ENCODE measurements at regions not wholly inside any gene's neighbourhood (a gene's known extent, or its start where the extent isn't known, plus 50 kb on each side); places are given as distances from the start of the nearest gene placed in this dataset.

DNA sequence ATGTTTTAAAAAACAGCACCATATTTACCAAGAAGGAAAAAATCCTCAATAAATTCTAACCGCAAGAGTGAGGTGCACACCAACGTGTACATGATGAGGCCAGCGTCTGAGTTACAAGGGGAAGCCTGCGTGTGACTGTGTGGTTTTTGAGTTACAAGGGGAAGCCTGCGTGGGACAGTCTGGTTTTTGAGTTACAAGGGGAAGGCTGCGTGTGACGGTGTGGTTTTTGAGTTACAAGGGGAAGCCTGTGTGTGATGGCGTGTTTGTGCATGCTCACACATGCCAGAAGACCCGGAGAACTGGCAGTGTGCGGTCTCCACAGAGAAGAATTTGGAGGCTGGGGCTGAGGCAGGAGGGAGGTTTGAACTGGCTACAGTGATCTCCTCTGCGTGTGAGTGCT lies 1376.4 kb downstream of the TBC1D22A start:
- in situ Hi-C loops (cut with MboI; ENCODE audit: low sequenced_read_pairs): no loop called here
- H3K4me2 ChIP-seq (ENCODE audit: low read depth, low read length): no peak overlapping the region
- no peak overlapping the region for H2BK5ac ChIP-seq (ENCODE audit: low read depth, low read length, poor library complexity, severe bottlenecking)
- ChIA-PET POLR2A (ENCODE audit: unreplicated experiment) (no interaction called here), CTCF (no interaction called here)
- H2AK9ac ChIP-seq (replicated peaks; ENCODE audit: low read depth, low read length, poor library complexity): no peak overlapping the region
- no peak overlapping the region for H2AK5ac ChIP-seq (ENCODE audit: low read depth, low read length)
- H3K27ac ChIP-seq (ENCODE audit: insufficient read depth, low read length): no peak overlapping the region
- no peak overlapping the region for H4K8ac ChIP-seq (ENCODE audit: low read depth in 2 of 2, low read length in 2 of 2)
- no TSS peak for BruUV-seq (replicated peaks)
- H3K9ac ChIP-seq (ENCODE audit: low read depth, low read length): no peak overlapping the region
- intact Hi-C loops (cut with micrococcal nuclease): no loop called here
- H3K14ac ChIP-seq (replicated peaks; ENCODE audit: low read depth, low read length): no peak overlapping the region
- H3K23ac ChIP-seq (ENCODE audit: low read depth, low read length): no peak overlapping the region
- peaks cover 43% of the 10 kb centered on the region for H3K9me3 ChIP-seq (ENCODE audit: control insufficient read depth, insufficient read depth, low read length)
- H3K79me1 ChIP-seq (ENCODE audit: low read depth in 1 of 2, low read length in 2 of 2): no peaks in the 10 kb centered on the region
- WGBS, 2 experiments (ENCODE audit: extremely low coverage in 2 of 2, insufficient read length in 1 of 2): 30% methylated on average over 2 of the region's 11 CpGs; no CpG with 5 or more reads in 1 of the 2 experiments
- no peak overlapping the region for H2BK15ac ChIP-seq (ENCODE audit: low read depth, low read length)
- H4K5ac ChIP-seq (ENCODE audit: low read depth, low read length): no peak overlapping the region
- ATAC-seq (ENCODE audit: low read depth): no peak
- H2BK20ac ChIP-seq (ENCODE audit: low read depth, low read length): no peak overlapping the region
- no peak overlapping the region for H3K4me3 ChIP-seq (ENCODE audit: insufficient read depth, low read depth, low read length)
- DNase-seq: no peak
- no peak overlapping the region for H3K18ac ChIP-seq (ENCODE audit: low read depth, low read length)
- no peak overlapping the region for H3K4ac ChIP-seq (ENCODE audit: low read depth, low read length)
- no peaks in the 10 kb centered on the region for H3K4me1 ChIP-seq (ENCODE audit: control insufficient read depth, insufficient read depth, low read length)
- H4K91ac ChIP-seq (ENCODE audit: insufficient read depth, low read depth, low read length): no peak overlapping the region
- no peak overlapping the region for H3K56ac ChIP-seq (ENCODE audit: extremely low read depth, insufficient read depth, low read length)
- TF ChIP-seq POLR2A (IDR thresholded peaks at IDR 0.05; ENCODE audit: low read depth, low read length): no peak
- TF ChIP-seq CHD1 (IDR thresholded peaks at IDR 0.05; ENCODE audit: low read depth, low read length): no peak
- TF ChIP-seq, protein P1, sequence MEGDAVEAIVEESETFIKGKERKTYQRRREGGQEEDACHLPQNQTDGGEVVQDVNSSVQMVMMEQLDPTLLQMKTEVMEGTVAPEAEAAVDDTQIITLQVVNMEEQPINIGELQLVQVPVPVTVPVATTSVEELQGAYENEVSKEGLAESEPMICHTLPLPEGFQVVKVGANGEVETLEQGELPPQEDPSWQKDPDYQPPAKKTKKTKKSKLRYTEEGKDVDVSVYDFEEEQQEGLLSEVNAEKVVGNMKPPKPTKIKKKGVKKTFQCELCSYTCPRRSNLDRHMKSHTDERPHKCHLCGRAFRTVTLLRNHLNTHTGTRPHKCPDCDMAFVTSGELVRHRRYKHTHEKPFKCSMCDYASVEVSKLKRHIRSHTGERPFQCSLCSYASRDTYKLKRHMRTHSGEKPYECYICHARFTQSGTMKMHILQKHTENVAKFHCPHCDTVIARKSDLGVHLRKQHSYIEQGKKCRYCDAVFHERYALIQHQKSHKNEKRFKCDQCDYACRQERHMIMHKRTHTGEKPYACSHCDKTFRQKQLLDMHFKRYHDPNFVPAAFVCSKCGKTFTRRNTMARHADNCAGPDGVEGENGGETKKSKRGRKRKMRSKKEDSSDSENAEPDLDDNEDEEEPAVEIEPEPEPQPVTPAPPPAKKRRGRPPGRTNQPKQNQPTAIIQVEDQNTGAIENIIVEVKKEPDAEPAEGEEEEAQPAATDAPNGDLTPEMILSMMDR (conservative IDR thresholded peaks at IDR 0.05; ENCODE audit: low read depth, low read length): no peak
- no peak for TF ChIP-seq FOS (IDR thresholded peaks at IDR 0.05; ENCODE audit: low read depth, low read length)
- TF ChIP-seq RCOR1 (IDR thresholded peaks at IDR 0.05; ENCODE audit: insufficient replicate concordance, low read length): no peak
- TF ChIP-seq, protein P2, sequence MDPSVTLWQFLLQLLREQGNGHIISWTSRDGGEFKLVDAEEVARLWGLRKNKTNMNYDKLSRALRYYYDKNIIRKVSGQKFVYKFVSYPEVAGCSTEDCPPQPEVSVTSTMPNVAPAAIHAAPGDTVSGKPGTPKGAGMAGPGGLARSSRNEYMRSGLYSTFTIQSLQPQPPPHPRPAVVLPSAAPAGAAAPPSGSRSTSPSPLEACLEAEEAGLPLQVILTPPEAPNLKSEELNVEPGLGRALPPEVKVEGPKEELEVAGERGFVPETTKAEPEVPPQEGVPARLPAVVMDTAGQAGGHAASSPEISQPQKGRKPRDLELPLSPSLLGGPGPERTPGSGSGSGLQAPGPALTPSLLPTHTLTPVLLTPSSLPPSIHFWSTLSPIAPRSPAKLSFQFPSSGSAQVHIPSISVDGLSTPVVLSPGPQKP (IDR thresholded peaks at IDR 0.05; ENCODE audit: borderline replicate concordance, low read depth, low read length): no peak
- no peak for TF ChIP-seq MXI1 (IDR thresholded peaks at IDR 0.05; ENCODE audit: borderline replicate concordance, low read depth, low read length)
- TF ChIP-seq RFX5 (IDR thresholded peaks at IDR 0.05; ENCODE audit: low read depth, low read length): no peak
- TF ChIP-seq CEBPB (IDR thresholded peaks at IDR 0.05; ENCODE audit: low read depth, low read length): no peak
- dilution Hi-C loops (cut with HindIII; ENCODE audit: low sequenced_read_pairs, unreplicated experiment): no loop called here
- H2BK120ac ChIP-seq (ENCODE audit: low read depth, low read length): no peak overlapping the region
- no peaks in the 10 kb centered on the region for H4K20me1 ChIP-seq (ENCODE audit: insufficient read depth, low read length)
- no peaks in the 10 kb centered on the region for H3K36me3 ChIP-seq (ENCODE audit: control insufficient read depth, insufficient read depth, low read length)
- no peaks in the 10 kb centered on the region for H3K9me1 ChIP-seq (ENCODE audit: insufficient read depth, low read length)
- H2AFZ ChIP-seq (replicated peaks; ENCODE audit: low read length, poor library complexity): no peak overlapping the region
- no peaks in the 10 kb centered on the region for H3K27me3 ChIP-seq (ENCODE audit: control insufficient read depth, insufficient read depth, low read length)

All from IMR-90 (cell line).